ENCODE measurements at regions not wholly inside any gene's neighbourhood (a gene's known extent, or its start where the extent isn't known, plus 50 kb on each side); places are given as distances from the start of the nearest gene placed in this dataset.

DNA sequence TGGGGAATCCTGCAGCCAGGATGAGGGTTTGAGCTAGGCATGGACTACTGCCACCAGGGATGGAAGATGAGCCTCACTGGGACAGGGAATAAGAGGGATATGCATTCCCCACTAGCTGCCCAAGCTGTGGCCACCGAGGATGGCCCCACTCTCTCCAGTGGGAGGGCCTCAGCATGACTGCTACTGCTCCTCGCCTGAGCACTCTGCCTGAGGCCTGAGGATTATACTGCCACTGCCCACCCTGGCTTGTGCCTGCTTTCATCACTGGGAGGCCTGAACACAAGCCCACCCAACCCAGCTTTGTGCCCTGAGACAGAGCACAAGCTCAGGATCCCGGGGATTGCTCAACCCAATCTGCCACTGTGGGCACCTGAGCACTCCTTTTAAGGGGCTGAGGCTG is 425.6 kb downstream of the RASEF start:
- DNase-seq (ENCODE audit: extremely low read depth in 1 of 4, low spot score in 3 of 4) (no peak), ATAC-seq (no peak), FAIRE-seq (no peak)
- Histone ChIP-seq H3K27me3 (ENCODE audit: control insufficient read depth in 2 of 2, insufficient read depth in 2 of 2, low read length in 2 of 2) (no peaks in the 10 kb centered on the region), H3K4me3 (no peak overlapping the region), H4K20me1 (replicated peaks; ENCODE audit: control insufficient read depth, insufficient read depth, low read length) (no peaks in the 10 kb centered on the region), H3K4me1 (replicated peaks in 1 of 2; ENCODE audit: control insufficient read depth in 2 of 2, insufficient read depth in 2 of 2, low read length in 2 of 2) (no peaks in the 10 kb centered on the region), H3K79me2 (ENCODE audit: control insufficient read depth, insufficient read depth, low read length) (no peaks in the 10 kb centered on the region), H3K27ac (ENCODE audit: extremely low read depth, low read depth, low read length) (no peak overlapping the region), H2AFZ (ENCODE audit: low read depth, low read length) (no peak overlapping the region), H3K9me3 (replicated peaks; ENCODE audit: control insufficient read depth, insufficient read depth, low read depth, low read length) (no peaks in the 10 kb centered on the region; the same call in 1 of the 2 replicates), H3K4me2 (ENCODE audit: insufficient read depth, low read length) (no peak overlapping the region), H3K36me3 (ENCODE audit: control insufficient read depth, insufficient read depth, low read length) (no peaks in the 10 kb centered on the region), H3K9ac (ENCODE audit: insufficient read depth in 1 of 2, low read depth in 2 of 2, low read length in 2 of 2) (no peak overlapping the region), H3K9me1 (ENCODE audit: control insufficient read depth, insufficient read depth, low read length) (no peaks in the 10 kb centered on the region)
- intact Hi-C loops (cut with micrococcal nuclease) (no loop called here), in situ Hi-C loops (cut with MboI) (no loop called here)
- WGBS (ENCODE audit: insufficient coverage, low coverage, missing lambda C conversion rate): 0% methylated on average over 3 of the region's 3 CpGs
- no TSS peak for BruUV-seq (replicated peaks)
- CTCF ChIA-PET (ENCODE audit: low intra/inter-chr PET ratio): no interaction called here
- POLR2A ChIA-PET: no interaction called here
- TF ChIP-seq SETDB1 (IDR thresholded peaks at IDR 0.05; ENCODE audit: low read length) (no peak), FOXK1 (CRISPR knock-in tag; IDR thresholded peaks at IDR 0.05; ENCODE audit: borderline replicate concordance) (no peak), POLR2H (tag; IDR thresholded peaks at IDR 0.05; ENCODE audit: low read depth) (no peak), SREBF1 (IDR thresholded peaks at IDR 0.05; ENCODE audit: borderline replicate concordance, low read depth, low read length) (no peak), CREM (IDR thresholded peaks at IDR 0.05; ENCODE audit: low read depth) (no peak), PRMT5 (CRISPR knock-in tag; IDR thresholded peaks at IDR 0.05) (no peak), MCM2 (IDR thresholded peaks at IDR 0.05; ENCODE audit: low read depth) (no peak), CTBP1 (IDR thresholded peaks at IDR 0.05; ENCODE audit: borderline replicate concordance) (no peak), KLF13 (tag; IDR thresholded peaks at IDR 0.05; ENCODE audit: borderline replicate concordance, low read depth) (no peak), MNT (conservative IDR thresholded peaks at IDR 0.05) (no peak), PTBP1 (IDR thresholded peaks at IDR 0.05; ENCODE audit: low read depth, low read length) (no peak), CHD4 (IDR thresholded peaks at IDR 0.05; ENCODE audit: insufficient read depth, insufficient replicate concordance, low read depth, low read length, poor library complexity, severe bottlenecking) (no peak), ZNF644 (tag; IDR thresholded peaks at IDR 0.05; ENCODE audit: low read depth) (no peak)
- TF ChIP-seq, protein P1, sequence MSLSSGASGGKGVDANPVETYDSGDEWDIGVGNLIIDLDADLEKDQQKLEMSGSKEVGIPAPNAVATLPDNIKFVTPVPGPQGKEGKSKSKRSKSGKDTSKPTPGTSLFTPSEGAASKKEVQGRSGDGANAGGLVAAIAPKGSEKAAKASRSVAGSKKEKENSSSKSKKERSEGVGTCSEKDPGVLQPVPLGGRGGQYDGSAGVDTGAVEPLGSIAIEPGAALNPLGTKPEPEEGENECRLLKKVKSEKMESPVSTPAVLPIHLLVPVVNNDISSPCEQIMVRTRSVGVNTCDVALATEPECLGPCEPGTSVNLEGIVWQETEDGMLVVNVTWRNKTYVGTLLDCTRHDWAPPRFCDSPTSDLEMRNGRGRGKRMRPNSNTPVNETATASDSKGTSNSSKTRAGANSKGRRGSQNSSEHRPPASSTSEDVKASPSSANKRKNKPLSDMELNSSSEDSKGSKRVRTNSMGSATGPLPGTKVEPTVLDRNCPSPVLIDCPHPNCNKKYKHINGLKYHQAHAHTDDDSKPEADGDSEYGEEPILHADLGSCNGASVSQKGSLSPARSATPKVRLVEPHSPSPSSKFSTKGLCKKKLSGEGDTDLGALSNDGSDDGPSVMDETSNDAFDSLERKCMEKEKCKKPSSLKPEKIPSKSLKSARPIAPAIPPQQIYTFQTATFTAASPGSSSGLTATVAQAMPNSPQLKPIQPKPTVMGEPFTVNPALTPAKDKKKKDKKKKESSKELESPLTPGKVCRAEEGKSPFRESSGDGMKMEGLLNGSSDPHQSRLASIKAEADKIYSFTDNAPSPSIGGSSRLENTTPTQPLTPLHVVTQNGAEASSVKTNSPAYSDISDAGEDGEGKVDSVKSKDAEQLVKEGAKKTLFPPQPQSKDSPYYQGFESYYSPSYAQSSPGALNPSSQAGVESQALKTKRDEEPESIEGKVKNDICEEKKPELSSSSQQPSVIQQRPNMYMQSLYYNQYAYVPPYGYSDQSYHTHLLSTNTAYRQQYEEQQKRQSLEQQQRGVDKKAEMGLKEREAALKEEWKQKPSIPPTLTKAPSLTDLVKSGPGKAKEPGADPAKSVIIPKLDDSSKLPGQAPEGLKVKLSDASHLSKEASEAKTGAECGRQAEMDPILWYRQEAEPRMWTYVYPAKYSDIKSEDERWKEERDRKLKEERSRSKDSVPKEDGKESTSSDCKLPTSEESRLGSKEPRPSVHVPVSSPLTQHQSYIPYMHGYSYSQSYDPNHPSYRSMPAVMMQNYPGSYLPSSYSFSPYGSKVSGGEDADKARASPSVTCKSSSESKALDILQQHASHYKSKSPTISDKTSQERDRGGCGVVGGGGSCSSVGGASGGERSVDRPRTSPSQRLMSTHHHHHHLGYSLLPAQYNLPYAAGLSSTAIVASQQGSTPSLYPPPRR (CRISPR knock-in tag; IDR thresholded peaks at IDR 0.05; ENCODE audit: borderline replicate concordance): no peak
- TF ChIP-seq, protein P2, sequence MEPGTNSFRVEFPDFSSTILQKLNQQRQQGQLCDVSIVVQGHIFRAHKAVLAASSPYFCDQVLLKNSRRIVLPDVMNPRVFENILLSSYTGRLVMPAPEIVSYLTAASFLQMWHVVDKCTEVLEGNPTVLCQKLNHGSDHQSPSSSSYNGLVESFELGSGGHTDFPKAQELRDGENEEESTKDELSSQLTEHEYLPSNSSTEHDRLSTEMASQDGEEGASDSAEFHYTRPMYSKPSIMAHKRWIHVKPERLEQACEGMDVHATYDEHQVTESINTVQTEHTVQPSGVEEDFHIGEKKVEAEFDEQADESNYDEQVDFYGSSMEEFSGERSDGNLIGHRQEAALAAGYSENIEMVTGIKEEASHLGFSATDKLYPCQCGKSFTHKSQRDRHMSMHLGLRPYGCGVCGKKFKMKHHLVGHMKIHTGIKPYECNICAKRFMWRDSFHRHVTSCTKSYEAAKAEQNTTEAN (CRISPR knock-in tag; IDR thresholded peaks at IDR 0.05): no peak

Measured in K562 (cell line).